ENCODE measurements at regions not wholly inside any gene's neighbourhood (a gene's known extent, or its start where the extent isn't known, plus 50 kb on each side); places are given as distances from the start of the nearest gene placed in this dataset.

GRCh38 chr12:128012110-128012509, 254.9 kb upstream of the TMEM132C start:
- Histone ChIP-seq H3K79me2 (ENCODE audit: insufficient read depth, low read length) (no peaks in the 10 kb centered on the region), H2AFZ (ENCODE audit: low read length) (no peak overlapping the region), H3K9me3 (ENCODE audit: low read depth, low read length) (no peaks in the 10 kb centered on the region), H3K4me2 (ENCODE audit: insufficient read depth, low read length) (no peak overlapping the region), H4K20me1 (ENCODE audit: insufficient read depth, low read length) (no peaks in the 10 kb centered on the region), H3K27ac (ENCODE audit: low read depth, low read length) (no peak overlapping the region), H3K4me1 (ENCODE audit: insufficient read depth, low read length) (no peaks in the 10 kb centered on the region), H3K27me3 (ENCODE audit: insufficient read depth, low read length) (no peaks in the 10 kb centered on the region), H3K4me3 (ENCODE audit: insufficient read depth, low read length) (no peak overlapping the region), H3K36me3 (ENCODE audit: insufficient read depth, low read length) (no peaks in the 10 kb centered on the region)
- no peak for TF ChIP-seq CTCF (IDR thresholded peaks at IDR 0.05; ENCODE audit: extremely low read depth, low read depth, low read length)
- no peak for DNase-seq (ENCODE audit: insufficient read length, low spot score, missing footprints)

- no peak for TF ChIP-seq CTCF (IDR thresholded peaks at IDR 0.05; ENCODE audit: extremely low read depth, low read depth, low read length)
- Histone ChIP-seq H3K79me2 (ENCODE audit: insufficient read depth, low read length) (no peaks in the 10 kb centered on the region), H3K4me1 (ENCODE audit: insufficient read depth, low read length) (no peaks in the 10 kb centered on the region), H2AFZ (ENCODE audit: low read length) (no peak overlapping the region), H3K9me3 (ENCODE audit: low read depth, low read length) (no peaks in the 10 kb centered on the region), H3K36me3 (ENCODE audit: insufficient read depth, low read length) (no peaks in the 10 kb centered on the region), H4K20me1 (ENCODE audit: insufficient read depth, low read length) (no peaks in the 10 kb centered on the region), H3K4me3 (ENCODE audit: insufficient read depth, low read length) (no peak overlapping the region), H3K27ac (ENCODE audit: low read depth, low read length) (no peak overlapping the region), H3K27me3 (ENCODE audit: insufficient read depth, low read length) (no peaks in the 10 kb centered on the region), H3K4me2 (ENCODE audit: insufficient read depth, low read length) (no peak overlapping the region)
- no peak for DNase-seq (ENCODE audit: insufficient read length, low spot score, missing footprints)
Observed at GRCh38 chr12:128015276-128015675, 251.7 kb upstream of the TMEM132C start.

- H3K36me3 ChIP-seq (ENCODE audit: insufficient read depth, low read length) = no peaks in the 10 kb centered on the region
- H3K79me2 ChIP-seq (ENCODE audit: insufficient read depth, low read length) = no peaks in the 10 kb centered on the region
- no peaks in the 10 kb centered on the region for H3K4me1 ChIP-seq (ENCODE audit: insufficient read depth, low read length)
- no peaks in the 10 kb centered on the region for H4K20me1 ChIP-seq (ENCODE audit: insufficient read depth, low read length)
- H2AFZ ChIP-seq (ENCODE audit: low read length) = no peak overlapping the region
- TF ChIP-seq CTCF (IDR thresholded peaks at IDR 0.05; ENCODE audit: extremely low read depth, low read depth, low read length) = no peak
- no peaks in the 10 kb centered on the region for H3K9me3 ChIP-seq (ENCODE audit: low read depth, low read length)
- H3K27ac ChIP-seq (ENCODE audit: low read depth, low read length) = no peak overlapping the region
- DNase-seq (ENCODE audit: insufficient read length, low spot score, missing footprints) = no peak
- H3K4me2 ChIP-seq (ENCODE audit: insufficient read depth, low read length) = no peak overlapping the region
- no peak overlapping the region for H3K4me3 ChIP-seq (ENCODE audit: insufficient read depth, low read length)
- no peaks in the 10 kb centered on the region for H3K27me3 ChIP-seq (ENCODE audit: insufficient read depth, low read length)
Observed at GRCh38 chr12:128018067-128018466, 248.9 kb upstream of the TMEM132C start.

GRCh38 chr12:128019996-128020544, 246.9 kb upstream of the TMEM132C start:
- Histone ChIP-seq H3K4me2 (ENCODE audit: insufficient read depth, low read length) (no peak overlapping the region), H3K79me2 (ENCODE audit: insufficient read depth, low read length) (no peaks in the 10 kb centered on the region), H2AFZ (ENCODE audit: low read length) (no peak overlapping the region), H3K36me3 (ENCODE audit: insufficient read depth, low read length) (no peaks in the 10 kb centered on the region), H4K20me1 (ENCODE audit: insufficient read depth, low read length) (no peaks in the 10 kb centered on the region), H3K4me1 (ENCODE audit: insufficient read depth, low read length) (no peaks in the 10 kb centered on the region), H3K9me3 (ENCODE audit: low read depth, low read length) (no peaks in the 10 kb centered on the region), H3K27ac (ENCODE audit: low read depth, low read length) (no peak overlapping the region), H3K4me3 (ENCODE audit: insufficient read depth, low read length) (no peak overlapping the region), H3K27me3 (ENCODE audit: insufficient read depth, low read length) (no peaks in the 10 kb centered on the region)
- TF ChIP-seq CTCF (IDR thresholded peaks at IDR 0.05; ENCODE audit: extremely low read depth, low read depth, low read length) = no peak
- DNase-seq (ENCODE audit: insufficient read length, low spot score, missing footprints) = no peak
